ENCODE measurements at regions not wholly inside any gene's neighbourhood (a gene's known extent, or its start where the extent isn't known, plus 50 kb on each side); places are given as distances from the start of the nearest gene placed in this dataset.

GRCh38 chr11:82529936-82530335 lies 203.7 kb downstream of the FAM181B start:
- no peaks in the 10 kb centered on the region for H3K36me3 ChIP-seq (ENCODE audit: control insufficient read depth, insufficient read depth, low read length)
- 82% methylated on average over 2 of the region's 2 CpGs; no CpG with 5 or more reads in 1 of the 2 experiments for WGBS, 2 experiments (ENCODE audit: insufficient coverage in 1 of 2, insufficient read length in 1 of 2)
- H3K9ac ChIP-seq (ENCODE audit: extremely low read depth, low read length, poor library complexity, severe bottlenecking), result no peak overlapping the region
- Mint-ChIP-seq H3K36me3 (ENCODE audit: low read depth) (no peaks in the 10 kb centered on the region), H3K27ac (no peak overlapping the region), H3K9me3 (no peaks in the 10 kb centered on the region), H3K27me3 (ENCODE audit: insufficient read depth) (peaks cover 11% of the 10 kb centered on the region), H3K4me1 (peaks cover 9% of the 10 kb centered on the region), H3K4me3 (no peak overlapping the region)
- TF ChIP-seq, protein P1, sequence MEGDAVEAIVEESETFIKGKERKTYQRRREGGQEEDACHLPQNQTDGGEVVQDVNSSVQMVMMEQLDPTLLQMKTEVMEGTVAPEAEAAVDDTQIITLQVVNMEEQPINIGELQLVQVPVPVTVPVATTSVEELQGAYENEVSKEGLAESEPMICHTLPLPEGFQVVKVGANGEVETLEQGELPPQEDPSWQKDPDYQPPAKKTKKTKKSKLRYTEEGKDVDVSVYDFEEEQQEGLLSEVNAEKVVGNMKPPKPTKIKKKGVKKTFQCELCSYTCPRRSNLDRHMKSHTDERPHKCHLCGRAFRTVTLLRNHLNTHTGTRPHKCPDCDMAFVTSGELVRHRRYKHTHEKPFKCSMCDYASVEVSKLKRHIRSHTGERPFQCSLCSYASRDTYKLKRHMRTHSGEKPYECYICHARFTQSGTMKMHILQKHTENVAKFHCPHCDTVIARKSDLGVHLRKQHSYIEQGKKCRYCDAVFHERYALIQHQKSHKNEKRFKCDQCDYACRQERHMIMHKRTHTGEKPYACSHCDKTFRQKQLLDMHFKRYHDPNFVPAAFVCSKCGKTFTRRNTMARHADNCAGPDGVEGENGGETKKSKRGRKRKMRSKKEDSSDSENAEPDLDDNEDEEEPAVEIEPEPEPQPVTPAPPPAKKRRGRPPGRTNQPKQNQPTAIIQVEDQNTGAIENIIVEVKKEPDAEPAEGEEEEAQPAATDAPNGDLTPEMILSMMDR (conservative IDR thresholded peaks at IDR 0.05), result no peak
- no peaks in the 10 kb centered on the region for H3K9me3 ChIP-seq (ENCODE audit: control insufficient read depth, low read length)
- H3K4me1 ChIP-seq (ENCODE audit: control insufficient read depth, insufficient read depth, low read length), result no peaks in the 10 kb centered on the region
- no peak overlapping the region for H3K4me3 ChIP-seq (ENCODE audit: low read length)
- no peak overlapping the region for H3K27ac ChIP-seq (ENCODE audit: low read depth, low read length)
- no peaks in the 10 kb centered on the region for H3K27me3 ChIP-seq (ENCODE audit: control insufficient read depth, insufficient read depth, low read length, poor library complexity, severe bottlenecking)
- no peak for DNase-seq

DNA sequence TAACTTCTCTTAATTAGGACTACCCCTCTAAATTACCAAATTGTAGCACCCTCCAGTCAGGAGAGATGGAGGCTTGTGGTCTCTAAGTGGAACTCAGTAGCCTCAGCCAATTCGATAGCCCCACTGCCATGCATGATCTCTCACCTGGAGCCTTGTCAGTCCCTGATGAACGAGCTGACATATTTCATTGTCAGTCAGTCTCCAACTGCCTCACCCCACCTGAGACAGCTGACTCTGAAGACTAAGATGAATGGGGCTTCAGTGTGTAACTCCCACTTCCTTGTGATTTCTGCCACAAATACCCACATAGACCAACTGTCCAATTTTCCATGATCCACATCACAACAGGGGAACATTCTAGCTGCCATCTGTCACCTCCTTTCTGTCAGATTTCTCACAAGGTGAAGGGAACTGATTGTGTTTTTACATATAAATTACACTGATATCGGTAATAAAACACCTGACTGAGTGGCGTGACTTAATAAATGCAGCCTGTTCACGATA lies 206.5 kb downstream of the FAM181B start:
- Mint-ChIP-seq H3K4me1 (no peaks in the 10 kb centered on the region), H3K4me3 (no peak overlapping the region), H3K27me3 (ENCODE audit: insufficient read depth) (peaks cover 11% of the 10 kb centered on the region), H3K27ac (no peak overlapping the region), H3K9me3 (no peaks in the 10 kb centered on the region), H3K36me3 (ENCODE audit: low read depth) (no peaks in the 10 kb centered on the region)
- no peak for DNase-seq
- Histone ChIP-seq H3K36me3 (ENCODE audit: control insufficient read depth, insufficient read depth, low read length) (no peaks in the 10 kb centered on the region), H3K9me3 (ENCODE audit: control insufficient read depth, low read length) (no peaks in the 10 kb centered on the region), H3K4me3 (ENCODE audit: low read length) (no peak overlapping the region), H3K27ac (ENCODE audit: low read depth, low read length) (no peak overlapping the region), H3K4me1 (ENCODE audit: control insufficient read depth, insufficient read depth, low read length) (no peaks in the 10 kb centered on the region), H3K27me3 (ENCODE audit: control insufficient read depth, insufficient read depth, low read length, poor library complexity, severe bottlenecking) (no peaks in the 10 kb centered on the region), H3K9ac (ENCODE audit: extremely low read depth, low read length, poor library complexity, severe bottlenecking) (no peak overlapping the region)
- WGBS, 2 experiments (ENCODE audit: insufficient coverage in 1 of 2, insufficient read length in 1 of 2), result 92 to 96% methylated on average over 5 of the region's 5 CpGs
- TF ChIP-seq, protein P1 (conservative IDR thresholded peaks at IDR 0.05), result no peak

DNA sequence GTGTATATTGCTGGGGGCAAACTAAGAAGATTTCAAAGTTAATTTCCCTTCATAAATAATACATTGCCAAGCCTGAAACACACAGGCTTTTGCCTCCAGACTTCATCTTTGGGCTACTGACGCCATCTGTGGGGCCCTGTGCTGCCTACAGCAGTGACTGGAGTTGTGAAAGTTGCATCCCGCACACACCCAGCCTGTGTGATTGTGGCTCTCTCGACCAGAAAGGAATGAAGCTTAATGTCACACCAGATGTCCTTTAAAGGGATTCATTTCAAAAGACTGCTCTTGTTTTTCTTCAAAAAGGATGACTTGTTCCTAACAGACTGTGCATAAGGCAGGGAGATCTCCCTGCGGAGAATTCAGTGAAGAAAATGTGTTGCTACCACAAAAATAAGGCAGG lies 210.5 kb downstream of the FAM181B start:
- Mint-ChIP-seq H3K4me3 (no peak overlapping the region), H3K36me3 (ENCODE audit: low read depth) (no peaks in the 10 kb centered on the region), H3K9me3 (peaks cover 9% of the 10 kb centered on the region), H3K27ac (no peak overlapping the region), H3K27me3 (ENCODE audit: insufficient read depth) (peaks cover 20% of the 10 kb centered on the region), H3K4me1 (no peaks in the 10 kb centered on the region)
- TF ChIP-seq, protein P1 (conservative IDR thresholded peaks at IDR 0.05), result peak; percentile 62
- no peaks in the 10 kb centered on the region for H3K9me3 ChIP-seq (ENCODE audit: control insufficient read depth, low read length)
- H3K27ac ChIP-seq (ENCODE audit: low read depth, low read length), result peak overlapping the region; percentile 42
- H3K9ac ChIP-seq (ENCODE audit: extremely low read depth, low read length, poor library complexity, severe bottlenecking), result no peak overlapping the region
- peak; percentile 72 for DNase-seq
- H3K27me3 ChIP-seq (ENCODE audit: control insufficient read depth, insufficient read depth, low read length, poor library complexity, severe bottlenecking), result peaks cover 6% of the 10 kb centered on the region
- WGBS, 2 experiments (ENCODE audit: insufficient coverage in 1 of 2, insufficient read length in 1 of 2), result 77 to 78% methylated on average over 4 of the region's 4 CpGs
- no peaks in the 10 kb centered on the region for H3K36me3 ChIP-seq (ENCODE audit: control insufficient read depth, insufficient read depth, low read length)
- no peaks in the 10 kb centered on the region for H3K4me1 ChIP-seq (ENCODE audit: control insufficient read depth, insufficient read depth, low read length)
- H3K4me3 ChIP-seq (ENCODE audit: low read length), result no peak overlapping the region

All from endodermal cell (in vitro differentiated cells).